Activated T-helper 1 cell treated with anti-CD3 and anti-CD28 coated beads, Interleukin-12 subunit alpha, Interleukin-12 subunit beta, Interleukin-2, Interleukin-4 antibody, amounts not matched to agents 30 ng/mL and 10 ng/mL and 1 ng/mL, durations not matched to agents 14 hours and 24 hours and 36 hours (primary cell): ENCODE measurements at regions not wholly inside any gene's neighbourhood (a gene's known extent, or its start where the extent isn't known, plus 50 kb on each side); places are given as distances from the start of the nearest gene placed in this dataset.
"Not testable (repeated sequence)": the region's sequence is repeated elsewhere in the genome, so short reads cannot be mapped to it uniquely, and the experiment has no call there.

Experiments
- DNase-seq: peaks from one replicate; pipeline ENCODE4 v3.0.0; 2021; ENCODE audit warnings: low spot score
- H3K27ac Mint-ChIP-seq: one replicate; pipeline ENCODE4 v1.8.0; 2021; ENCODE audit warnings: mild to moderate bottlenecking, mixed read lengths
- H3K27me3 Mint-ChIP-seq: one replicate; pipeline ENCODE4 v1.8.0; 2022; ENCODE audit warnings: mild to moderate bottlenecking, moderate library complexity, mixed read lengths; ENCODE audit not compliant: insufficient read depth
- H3K36me3 Mint-ChIP-seq: one replicate; pipeline ENCODE4 v1.8.0; 2021; ENCODE audit warnings: low read depth, mixed read lengths
- H3K4me1 Mint-ChIP-seq: one replicate; pipeline ENCODE4 v1.8.0; 2021; ENCODE audit warnings: low read depth, mixed read lengths
- H3K4me3 Mint-ChIP-seq: one replicate; pipeline ENCODE4 v1.8.0; 2021; ENCODE audit warnings: mild to moderate bottlenecking, moderate library complexity, mixed read lengths
- H3K9me3 Mint-ChIP-seq: one replicate; pipeline ENCODE4 v1.8.0; 2021; ENCODE audit warnings: mixed read lengths
- intact Hi-C: fragments of 100-400 bp; cut with micrococcal nuclease; formaldehyde crosslinking; loops from one replicate; pipeline ENCODE4 v1.15.1; 2024

DNA sequence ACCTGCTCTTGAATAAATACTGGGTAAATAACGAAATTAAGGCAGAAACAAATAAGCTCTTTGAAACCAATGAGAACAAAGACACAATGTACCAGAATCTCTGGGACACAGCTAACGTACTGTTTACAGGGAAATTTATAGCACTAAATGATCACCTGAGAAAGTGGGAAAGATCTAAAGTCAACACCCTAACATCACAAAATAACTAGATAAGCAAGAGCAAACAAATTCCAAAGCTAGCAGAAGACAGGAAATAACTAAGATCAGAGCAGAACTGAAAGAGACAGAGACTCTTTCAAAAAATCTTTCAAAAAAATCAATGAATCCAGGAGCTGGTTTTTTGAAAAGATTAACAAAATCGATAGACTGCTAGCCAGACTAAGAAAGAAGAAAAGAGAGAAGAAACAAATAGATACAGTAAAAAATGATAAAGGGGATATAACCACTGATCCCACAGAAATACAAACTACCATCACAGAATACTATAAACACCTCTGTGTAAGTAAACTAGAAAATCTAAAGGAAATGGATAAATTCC, 487.5 kb downstream of the CHSY3 start:
- H3K27ac Mint-ChIP-seq, DNase-seq, intact Hi-C loops, H3K27me3 Mint-ChIP-seq, H3K4me1 Mint-ChIP-seq, H3K36me3 Mint-ChIP-seq, H3K9me3 Mint-ChIP-seq, H3K4me3 Mint-ChIP-seq: not testable (repeated sequence)

- Mint-ChIP-seq H3K9me3 (no peaks in the 10 kb centered on the region), H3K36me3 (no peaks in the 10 kb centered on the region), H3K4me3 (no peak overlapping the region), H3K27ac (no peak overlapping the region), H3K4me1 (no peaks in the 10 kb centered on the region), H3K27me3 (no peaks in the 10 kb centered on the region)
- intact Hi-C loops = no loop called here
- no peak for DNase-seq
Measured at GRCh38 chr5:130386155-130386554, 481.9 kb downstream of the CHSY3 start.

DNA sequence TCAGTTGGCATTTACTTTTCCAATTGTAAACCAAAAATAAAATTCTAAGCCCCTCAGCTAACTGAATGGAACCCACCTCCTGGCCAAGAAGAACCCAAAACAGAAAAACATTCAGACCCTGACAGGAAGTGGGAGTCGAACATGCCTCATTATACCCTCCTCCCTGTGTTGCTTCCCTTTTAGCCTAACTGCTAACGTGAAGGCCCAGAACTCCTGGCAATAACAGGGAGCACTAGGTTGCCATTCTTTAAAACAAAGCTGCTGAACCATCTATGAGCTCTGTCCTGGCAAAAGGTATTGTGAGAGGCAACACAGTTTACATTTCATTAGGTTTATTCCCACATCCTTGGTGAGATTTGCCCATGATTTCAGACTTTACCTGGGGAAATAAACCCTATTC, 481.4 kb downstream of the CHSY3 start:
- intact Hi-C loops = no loop called here
- no peaks in the 10 kb centered on the region for H3K4me1 Mint-ChIP-seq
- H3K27ac Mint-ChIP-seq = no peak overlapping the region
- H3K9me3 Mint-ChIP-seq = no peaks in the 10 kb centered on the region
- no peak overlapping the region for H3K4me3 Mint-ChIP-seq
- no peaks in the 10 kb centered on the region for H3K27me3 Mint-ChIP-seq
- DNase-seq = no peak
- H3K36me3 Mint-ChIP-seq = no peaks in the 10 kb centered on the region

DNA sequence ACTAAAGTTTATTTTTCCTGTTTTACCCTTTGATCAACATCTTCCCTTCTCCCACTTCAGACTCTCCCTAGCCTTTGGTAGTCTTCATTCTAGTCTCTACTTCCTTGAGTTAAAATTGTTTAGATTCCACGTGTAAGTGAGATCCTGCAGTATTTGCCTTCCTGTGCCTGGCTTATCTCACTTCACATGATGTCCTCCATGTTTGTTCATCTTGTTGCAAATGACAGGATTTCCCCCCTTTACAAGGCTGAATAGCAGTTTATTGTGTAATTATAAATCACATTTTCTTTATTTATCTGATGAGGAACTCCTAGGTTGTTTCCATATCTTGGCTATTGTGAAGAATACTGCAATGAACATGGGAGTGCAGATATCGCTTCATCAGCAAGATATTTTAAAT, 461.7 kb downstream of the CHSY3 start:
- H3K4me1 Mint-ChIP-seq = no peaks in the 10 kb centered on the region
- H3K36me3 Mint-ChIP-seq = no peaks in the 10 kb centered on the region
- intact Hi-C loops = no loop called here
- no peaks in the 10 kb centered on the region for H3K9me3 Mint-ChIP-seq
- H3K27me3 Mint-ChIP-seq = no peaks in the 10 kb centered on the region
- no peak overlapping the region for H3K4me3 Mint-ChIP-seq
- H3K27ac Mint-ChIP-seq = no peak overlapping the region
- DNase-seq = no peak

- no peak overlapping the region for H3K4me3 Mint-ChIP-seq
- peaks cover 2% of the 10 kb centered on the region for H3K27me3 Mint-ChIP-seq
- DNase-seq = no peak
- H3K36me3 Mint-ChIP-seq = no peaks in the 10 kb centered on the region
- intact Hi-C loops = no loop called here
- H3K27ac Mint-ChIP-seq = no peak overlapping the region
- H3K9me3 Mint-ChIP-seq = no peaks in the 10 kb centered on the region
- no peaks in the 10 kb centered on the region for H3K4me1 Mint-ChIP-seq
Measured at GRCh38 chr5:130350131-130350530, 445.9 kb downstream of the CHSY3 start.

GRCh38 chr5:130337179-130337888, 433.1 kb downstream of the CHSY3 start:
- intact Hi-C loops = no loop called here
- H3K4me1 Mint-ChIP-seq = no peaks in the 10 kb centered on the region
- H3K27me3 Mint-ChIP-seq = no peaks in the 10 kb centered on the region
- no peaks in the 10 kb centered on the region for H3K36me3 Mint-ChIP-seq
- DNase-seq = no peak
- H3K9me3 Mint-ChIP-seq = no peaks in the 10 kb centered on the region
- no peak overlapping the region for H3K27ac Mint-ChIP-seq
- H3K4me3 Mint-ChIP-seq = no peak overlapping the region

DNA sequence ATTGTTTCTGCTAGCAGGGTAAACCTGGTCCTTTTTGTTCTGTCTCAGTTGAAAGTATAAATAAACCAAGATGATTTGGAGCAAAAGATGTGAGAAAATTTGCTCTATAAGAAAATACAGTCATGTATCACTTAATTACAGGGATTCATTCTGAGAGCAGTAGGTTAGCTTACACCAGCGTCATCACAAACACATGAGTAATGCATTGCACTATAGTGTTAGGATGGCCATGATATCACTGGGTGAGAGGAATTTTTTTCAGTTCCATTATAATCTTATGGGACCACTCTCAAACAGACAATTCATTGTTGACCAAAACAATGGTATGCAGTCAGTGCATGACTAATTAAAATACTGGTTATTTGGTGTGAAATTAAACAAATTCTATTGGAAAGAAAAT, 430.9 kb downstream of the CHSY3 start:
- Mint-ChIP-seq H3K4me3 (no peak overlapping the region), H3K36me3 (no peaks in the 10 kb centered on the region), H3K9me3 (no peaks in the 10 kb centered on the region), H3K4me1 (no peaks in the 10 kb centered on the region), H3K27me3 (no peaks in the 10 kb centered on the region), H3K27ac (no peak overlapping the region)
- intact Hi-C loops = no loop called here
- no peak for DNase-seq

DNA sequence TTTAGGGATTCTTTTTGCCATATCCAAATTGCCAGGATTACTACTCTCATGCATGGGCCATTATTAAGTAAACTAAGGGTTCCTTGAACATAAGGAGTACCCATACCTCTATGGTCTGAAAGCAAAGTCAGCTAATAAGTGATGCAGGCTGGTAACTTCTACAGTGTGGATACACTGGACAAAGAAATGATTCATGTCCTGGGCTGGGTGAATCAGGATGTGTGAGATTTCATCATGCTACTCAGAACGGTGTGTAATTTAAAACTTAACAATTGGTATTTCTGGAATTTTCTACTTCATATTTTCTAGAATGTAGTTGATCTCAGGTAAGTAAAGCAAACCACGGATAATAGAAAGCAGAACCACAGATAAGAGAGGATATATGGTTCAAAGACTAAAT, 428.8 kb downstream of the CHSY3 start:
- Mint-ChIP-seq H3K4me1 (no peaks in the 10 kb centered on the region), H3K4me3 (no peak overlapping the region), H3K36me3 (no peaks in the 10 kb centered on the region), H3K27me3 (no peaks in the 10 kb centered on the region), H3K27ac (no peak overlapping the region), H3K9me3 (no peaks in the 10 kb centered on the region)
- intact Hi-C loops = no loop called here
- no peak for DNase-seq

DNA sequence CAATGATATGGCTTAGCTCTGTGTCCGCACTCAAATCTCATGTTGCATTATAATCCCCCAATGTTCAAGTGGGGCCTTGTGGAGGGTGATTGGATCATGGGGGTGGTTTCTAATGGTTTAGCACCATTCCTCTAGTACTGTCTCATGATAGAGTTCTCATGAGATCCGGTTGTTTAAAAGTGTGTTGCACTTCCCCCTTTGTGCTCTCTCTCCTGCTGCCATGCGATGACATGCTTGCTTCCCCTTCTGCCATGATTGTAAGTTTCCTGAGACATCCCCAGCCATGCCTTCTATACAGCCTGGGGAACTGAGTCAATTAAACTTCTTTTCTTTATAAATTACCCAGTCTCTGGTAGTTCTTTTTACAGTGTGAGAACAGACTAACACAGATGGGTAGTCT, 427.1 kb downstream of the CHSY3 start:
- no peak overlapping the region for H3K4me3 Mint-ChIP-seq
- no peaks in the 10 kb centered on the region for H3K27me3 Mint-ChIP-seq
- no peaks in the 10 kb centered on the region for H3K36me3 Mint-ChIP-seq
- H3K27ac Mint-ChIP-seq = no peak overlapping the region
- no peaks in the 10 kb centered on the region for H3K9me3 Mint-ChIP-seq
- no peak for DNase-seq
- no peaks in the 10 kb centered on the region for H3K4me1 Mint-ChIP-seq
- intact Hi-C loops = no loop called here

DNA sequence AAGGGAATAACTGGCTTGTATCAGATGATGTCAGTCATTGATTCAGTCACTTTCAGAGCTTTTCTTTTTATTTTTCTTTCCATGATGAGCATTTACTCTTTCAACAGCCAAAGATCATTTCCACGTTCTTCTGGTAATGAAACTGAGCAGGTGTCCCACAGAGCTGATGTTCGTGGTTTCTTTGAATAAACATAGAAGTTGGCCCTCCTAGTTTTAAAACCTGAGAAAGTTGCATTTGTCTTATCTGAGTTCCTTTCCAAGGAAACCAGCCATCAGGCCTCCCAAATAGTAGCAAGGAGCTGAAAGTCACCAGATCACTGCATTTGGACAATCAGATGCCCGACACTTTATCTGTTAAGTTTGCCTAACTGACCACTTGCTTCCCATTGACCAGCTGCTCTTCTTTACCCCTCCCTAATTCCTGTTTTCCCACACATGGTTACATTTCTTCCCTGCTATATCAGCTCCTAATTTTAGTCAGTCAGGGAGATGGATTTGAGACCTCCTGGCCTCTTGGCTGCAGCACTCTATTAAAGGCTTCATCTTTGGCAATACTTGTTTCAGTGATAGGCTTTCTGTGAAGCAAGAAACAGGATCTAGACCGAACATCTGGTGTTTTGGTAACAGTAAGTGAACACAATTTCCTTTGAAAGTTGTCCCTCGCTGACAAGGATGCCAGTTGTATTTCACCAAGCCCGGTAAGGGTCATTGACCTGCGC, 420.8 kb downstream of the CHSY3 start:
- no peak for DNase-seq
- H3K4me1 Mint-ChIP-seq = no peaks in the 10 kb centered on the region
- H3K4me3 Mint-ChIP-seq = no peak overlapping the region
- no peak overlapping the region for H3K27ac Mint-ChIP-seq
- no peaks in the 10 kb centered on the region for H3K27me3 Mint-ChIP-seq
- intact Hi-C loops = no loop called here
- H3K36me3 Mint-ChIP-seq = no peaks in the 10 kb centered on the region
- H3K9me3 Mint-ChIP-seq = no peaks in the 10 kb centered on the region

DNA sequence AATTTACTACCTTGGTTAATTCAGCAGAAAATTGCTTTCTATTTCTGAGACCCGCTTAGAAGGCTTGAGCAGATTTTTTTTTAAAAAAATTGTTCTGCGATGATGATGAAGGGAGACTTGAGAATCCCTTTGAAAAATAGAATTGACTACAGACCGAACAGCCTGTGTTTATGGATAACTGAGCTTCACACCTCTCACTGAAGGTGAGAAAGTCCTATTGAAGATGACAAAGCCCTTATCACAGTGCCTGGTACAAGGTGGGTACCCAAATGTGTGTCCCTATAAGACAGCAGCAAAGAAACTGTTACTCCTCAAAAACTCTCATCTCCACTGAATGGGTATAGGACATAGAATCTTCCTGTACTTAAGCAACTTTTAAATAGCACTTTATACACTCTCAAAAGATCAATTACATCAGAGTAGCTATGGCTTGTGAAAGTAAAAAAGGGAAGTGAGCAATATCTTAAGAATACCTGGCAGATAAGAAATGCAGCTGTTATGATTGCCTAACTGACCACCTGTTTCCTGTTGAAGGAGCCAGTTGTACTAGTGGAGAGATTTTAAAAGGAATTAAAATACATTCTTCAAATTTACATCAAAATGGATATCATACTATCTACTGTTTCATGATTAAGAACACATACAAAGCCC, 419.7 kb downstream of the CHSY3 start:
- H3K9me3 Mint-ChIP-seq = no peaks in the 10 kb centered on the region
- intact Hi-C loops = no loop called here
- no peak overlapping the region for H3K4me3 Mint-ChIP-seq
- DNase-seq = no peak
- H3K36me3 Mint-ChIP-seq = no peaks in the 10 kb centered on the region
- no peaks in the 10 kb centered on the region for H3K4me1 Mint-ChIP-seq
- no peaks in the 10 kb centered on the region for H3K27me3 Mint-ChIP-seq
- H3K27ac Mint-ChIP-seq = no peak overlapping the region

DNA sequence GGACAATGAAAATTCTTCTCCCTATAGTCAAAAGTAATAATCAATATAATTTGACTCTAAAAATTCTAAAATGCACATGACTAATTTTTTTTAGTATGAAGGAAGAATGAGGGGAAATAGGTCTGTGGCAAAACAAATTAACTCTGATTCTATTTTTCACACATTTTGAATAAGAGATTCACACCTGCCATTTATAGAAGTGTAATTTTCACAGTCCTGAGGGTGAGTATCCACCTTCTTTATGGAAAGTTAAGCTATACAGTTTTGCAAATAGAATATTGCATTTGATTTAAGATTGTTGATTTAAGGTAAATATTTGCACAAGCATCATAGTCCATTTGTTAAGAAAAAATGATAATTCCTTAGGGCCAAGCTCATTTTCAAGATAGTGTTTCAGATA, 417.7 kb downstream of the CHSY3 start:
- Mint-ChIP-seq H3K27ac (no peak overlapping the region), H3K4me1 (no peaks in the 10 kb centered on the region), H3K4me3 (no peak overlapping the region), H3K9me3 (no peaks in the 10 kb centered on the region), H3K27me3 (no peaks in the 10 kb centered on the region), H3K36me3 (no peaks in the 10 kb centered on the region)
- no peak for DNase-seq
- intact Hi-C loops = no loop called here

- no peaks in the 10 kb centered on the region for H3K36me3 Mint-ChIP-seq
- no peak for DNase-seq
- H3K27me3 Mint-ChIP-seq = no peaks in the 10 kb centered on the region
- no peaks in the 10 kb centered on the region for H3K9me3 Mint-ChIP-seq
- no peaks in the 10 kb centered on the region for H3K4me1 Mint-ChIP-seq
- no peak overlapping the region for H3K4me3 Mint-ChIP-seq
- no peak overlapping the region for H3K27ac Mint-ChIP-seq
- intact Hi-C loops = no loop called here
Measured at GRCh38 chr5:130316971-130317680, 412.9 kb downstream of the CHSY3 start.
